Smooth muscle cell (in vitro differentiated cells): ENCODE measurements at regions not wholly inside any gene's neighbourhood (a gene's known extent, or its start where the extent isn't known, plus 50 kb on each side); places are given as distances from the start of the nearest gene placed in this dataset.

Source experiments
- DNase-seq: peaks from one replicate; lab custom pipeline; 2025; ENCODE audit not compliant: unreplicated experiment; lab: John Stamatoyannopoulos, UW
- H2AFZ ChIP-seq: fragments of 200-600 bp; sonication (generic); 2 replicates; pipeline ENCODE4 v1.6.0; 2016; ENCODE audit warnings: antibody characterized with exemption, low read depth, mild to moderate bottlenecking
- H3F3A ChIP-seq: fragments of 200-600 bp; sonication (generic); 2 replicates; pipeline ENCODE4 v1.6.0; 2017; ENCODE audit warnings: antibody characterized with exemption, low read depth
- H3K27ac ChIP-seq: fragments of 200-600 bp; sonication (generic); 2 replicates; pipeline ENCODE4 v1.5.1; 2016; ENCODE audit warnings: low read depth, mild to moderate bottlenecking
- H3K27me3 ChIP-seq: fragments of 200-600 bp; sonication (generic); 2 replicates; pipeline ENCODE4 v1.6.1; 2016; ENCODE audit warnings: low read depth, mild to moderate bottlenecking
- H3K36me3 ChIP-seq: fragments of 200-600 bp; sonication (generic); 2 replicates; pipeline ENCODE4 v1.5.1; 2016; ENCODE audit warnings: low read depth
- H3K4me1 ChIP-seq: fragments of 200-600 bp; sonication (generic); 2 replicates; pipeline ENCODE4 v1.5.1; 2016; ENCODE audit warnings: low read depth
- H3K4me2 ChIP-seq: fragments of 200-600 bp; sonication (generic); 2 replicates; pipeline ENCODE4 v1.6.0; 2016; ENCODE audit warnings: mild to moderate bottlenecking
- H3K4me3 ChIP-seq: fragments of 200-600 bp; sonication (generic); 2 replicates; pipeline ENCODE4 v1.5.1; 2016; ENCODE audit warnings: mild to moderate bottlenecking
- H3K79me2 ChIP-seq: fragments of 200-600 bp; sonication (generic); 2 replicates; pipeline ENCODE4 v1.6.0; 2016; ENCODE audit warnings: low read depth, mild to moderate bottlenecking
- H3K9ac ChIP-seq: fragments of 200-600 bp; sonication (generic); 2 replicates; pipeline ENCODE4 v1.6.0; 2016; ENCODE audit warnings: low read depth
- H3K9me3 ChIP-seq: fragments of 200-600 bp; sonication (generic); replicated peaks from 2 replicates; pipeline ENCODE4 v1.5.1; 2016; ENCODE audit warnings: low read depth
- H4K20me1 ChIP-seq: fragments of 200-600 bp; sonication (generic); 2 replicates; pipeline ENCODE4 v1.6.0; 2016; ENCODE audit warnings: low read depth
- WGBS: methylation state at CpG from one replicate; pipeline ENCODE4 v1.1.7; 2016; ENCODE audit warnings: low lambda C conversion rate; 5-methylcytosine and 5-hydroxymethylcytosine counted together
- TF ChIP-seq, protein P1 (sequence below): fragments of 200-600 bp; sonication (generic); IDR thresholded peaks from 2 replicates; pipeline ENCODE4 v1.5.1; 2017; ENCODE audit warnings: borderline replicate concordance, mild to moderate bottlenecking, antibody characterized with exemption; ENCODE audit not compliant: insufficient read depth, poor library complexity, severe bottlenecking

DNA sequence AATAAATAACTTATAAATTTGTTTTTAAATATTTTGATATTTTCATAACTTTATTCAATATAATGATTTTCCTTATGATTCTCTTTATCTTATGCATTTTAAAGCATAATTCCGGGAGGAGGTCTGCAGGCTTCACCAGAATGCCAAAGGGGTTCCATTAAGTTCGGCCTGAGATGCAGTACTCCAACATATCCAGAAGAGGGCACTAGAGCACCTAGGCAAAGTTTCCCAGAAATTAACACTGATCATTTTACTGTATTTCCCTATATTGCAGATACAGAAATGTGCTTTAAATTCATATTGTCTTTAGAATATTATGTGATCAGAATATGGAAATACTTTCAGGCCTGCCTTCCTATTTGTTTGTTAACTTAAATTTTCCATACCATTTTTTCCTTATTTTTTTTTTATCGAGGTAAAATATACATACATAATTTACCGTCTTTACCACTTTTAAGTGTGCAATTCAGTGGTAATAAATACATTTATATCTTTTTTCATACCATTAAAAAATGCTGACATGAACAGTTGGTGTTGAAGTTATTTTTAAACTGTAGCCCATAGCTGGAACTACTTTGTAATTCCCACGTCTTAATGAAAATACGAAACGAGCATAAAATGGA is 58.9 kb upstream of the TM9SF2 start:
- 72% methylated on average over 7 of the region's 7 CpGs for WGBS
- Histone ChIP-seq H3F3A (no peaks in the 10 kb centered on the region), H3K27me3 (no peaks in the 10 kb centered on the region), H3K9ac (no peak overlapping the region), H4K20me1 (no peaks in the 10 kb centered on the region), H3K4me1 (no peaks in the 10 kb centered on the region), H3K36me3 (no peaks in the 10 kb centered on the region), H3K4me3 (no peak overlapping the region), H2AFZ (no peak overlapping the region), H3K79me2 (no peaks in the 10 kb centered on the region), H3K9me3 (no peaks in the 10 kb centered on the region), H3K4me2 (no peak overlapping the region), H3K27ac (no peak overlapping the region)
- TF ChIP-seq, protein P1, sequence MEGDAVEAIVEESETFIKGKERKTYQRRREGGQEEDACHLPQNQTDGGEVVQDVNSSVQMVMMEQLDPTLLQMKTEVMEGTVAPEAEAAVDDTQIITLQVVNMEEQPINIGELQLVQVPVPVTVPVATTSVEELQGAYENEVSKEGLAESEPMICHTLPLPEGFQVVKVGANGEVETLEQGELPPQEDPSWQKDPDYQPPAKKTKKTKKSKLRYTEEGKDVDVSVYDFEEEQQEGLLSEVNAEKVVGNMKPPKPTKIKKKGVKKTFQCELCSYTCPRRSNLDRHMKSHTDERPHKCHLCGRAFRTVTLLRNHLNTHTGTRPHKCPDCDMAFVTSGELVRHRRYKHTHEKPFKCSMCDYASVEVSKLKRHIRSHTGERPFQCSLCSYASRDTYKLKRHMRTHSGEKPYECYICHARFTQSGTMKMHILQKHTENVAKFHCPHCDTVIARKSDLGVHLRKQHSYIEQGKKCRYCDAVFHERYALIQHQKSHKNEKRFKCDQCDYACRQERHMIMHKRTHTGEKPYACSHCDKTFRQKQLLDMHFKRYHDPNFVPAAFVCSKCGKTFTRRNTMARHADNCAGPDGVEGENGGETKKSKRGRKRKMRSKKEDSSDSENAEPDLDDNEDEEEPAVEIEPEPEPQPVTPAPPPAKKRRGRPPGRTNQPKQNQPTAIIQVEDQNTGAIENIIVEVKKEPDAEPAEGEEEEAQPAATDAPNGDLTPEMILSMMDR, result peak; percentile 93
- DNase-seq, result no peak

GRCh38 chr13:99446242-99446641 is 55.0 kb upstream of the TM9SF2 start:
- H4K20me1 ChIP-seq, result no peaks in the 10 kb centered on the region
- no peaks in the 10 kb centered on the region for H3K79me2 ChIP-seq
- no peak overlapping the region for H3K9ac ChIP-seq
- H3K36me3 ChIP-seq, result no peaks in the 10 kb centered on the region
- WGBS, result 71% methylated on average over 9 of the region's 9 CpGs
- no peaks in the 10 kb centered on the region for H3F3A ChIP-seq
- H2AFZ ChIP-seq, result peak overlapping the region; percentile 36
- no peaks in the 10 kb centered on the region for H3K9me3 ChIP-seq
- no peak overlapping the region for H3K4me2 ChIP-seq
- DNase-seq, result no peak
- H3K27me3 ChIP-seq, result no peaks in the 10 kb centered on the region
- TF ChIP-seq, protein P1, result no peak
- H3K27ac ChIP-seq, result no peak overlapping the region
- H3K4me3 ChIP-seq, result no peak overlapping the region
- no peaks in the 10 kb centered on the region for H3K4me1 ChIP-seq

GRCh38 chr13:99448546-99448945 is 52.7 kb upstream of the TM9SF2 start:
- Histone ChIP-seq H3K27me3 (no peaks in the 10 kb centered on the region), H3K9ac (no peak overlapping the region), H3K4me2 (no peak overlapping the region), H3F3A (peaks cover 6% of the 10 kb centered on the region), H3K9me3 (no peaks in the 10 kb centered on the region), H3K36me3 (no peaks in the 10 kb centered on the region), H3K4me3 (no peak overlapping the region), H4K20me1 (no peaks in the 10 kb centered on the region), H3K27ac (no peak overlapping the region), H2AFZ (no peak overlapping the region), H3K79me2 (no peaks in the 10 kb centered on the region), H3K4me1 (peaks cover 7% of the 10 kb centered on the region)
- WGBS, result 94% methylated on average over 5 of the region's 5 CpGs
- no peak for DNase-seq
- TF ChIP-seq, protein P1, result no peak

- TF ChIP-seq, protein P1, result no peak
- no peak overlapping the region for H3K4me2 ChIP-seq
Measured at GRCh38 chr13:99450416-99450815, 50.9 kb upstream of the TM9SF2 start.

More at GRCh38 chr13:99450416-99450815, 50.9 kb upstream of the TM9SF2 start:
- DNase-seq, result no peak
- no peak overlapping the region for H3K4me3 ChIP-seq
- no peaks in the 10 kb centered on the region for H3K36me3 ChIP-seq
- H3K4me1 ChIP-seq, result peaks cover 8% of the 10 kb centered on the region
- no peaks in the 10 kb centered on the region for H3K79me2 ChIP-seq
- no peak overlapping the region for H3K9ac ChIP-seq
- H3K27me3 ChIP-seq, result no peaks in the 10 kb centered on the region
- H3K27ac ChIP-seq, result no peak overlapping the region
- H3F3A ChIP-seq, result peaks cover 6% of the 10 kb centered on the region
- H4K20me1 ChIP-seq, result no peaks in the 10 kb centered on the region
- H3K9me3 ChIP-seq, result no peaks in the 10 kb centered on the region
- H2AFZ ChIP-seq, result no peak overlapping the region
